ENCODE measurements at regions not wholly inside any gene's neighbourhood (a gene's known extent, or its start where the extent isn't known, plus 50 kb on each side); places are given as distances from the start of the nearest gene placed in this dataset.

DNA sequence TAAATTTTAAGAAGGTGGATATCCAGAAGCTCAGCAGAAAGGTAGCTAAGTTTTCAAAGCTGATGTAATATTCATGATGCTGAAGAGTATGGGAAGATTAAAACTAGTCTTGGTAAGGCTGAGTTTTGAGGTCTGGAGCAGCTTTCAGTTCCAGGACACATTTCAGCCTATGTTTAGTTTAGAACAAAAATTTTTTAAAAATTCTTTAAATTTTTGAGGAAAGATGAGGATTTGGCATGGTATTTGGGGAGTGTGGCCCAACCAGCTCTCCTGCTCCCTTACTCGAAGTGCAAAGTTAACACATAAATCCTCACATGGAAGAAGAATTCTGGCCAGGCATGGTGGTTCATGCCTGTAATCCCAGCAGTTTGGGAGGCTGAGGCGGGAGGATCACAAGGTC, 1039.1 kb downstream of the NAALADL2 start:
- H3K4me3 ChIP-seq (ENCODE audit: low read depth, low read length): no peak overlapping the region
- in situ Hi-C loops (cut with HindIII; ENCODE audit: low sequenced_read_pairs): no loop called here
- TF ChIP-seq CTCF (IDR thresholded peaks at IDR 0.05; ENCODE audit: low read depth, low read length): no peak
- no peak for DNase-seq (ENCODE audit: low read depth, low spot score)

- H3K4me3 ChIP-seq (ENCODE audit: low read depth, low read length): no peak overlapping the region
- TF ChIP-seq CTCF (IDR thresholded peaks at IDR 0.05; ENCODE audit: low read depth, low read length): no peak
- in situ Hi-C loops (cut with HindIII; ENCODE audit: low sequenced_read_pairs): no loop called here
- DNase-seq (ENCODE audit: low read depth, low spot score): no peak
Measured at GRCh38 chr3:175896655-175897054, 1037.5 kb downstream of the NAALADL2 start.

DNA sequence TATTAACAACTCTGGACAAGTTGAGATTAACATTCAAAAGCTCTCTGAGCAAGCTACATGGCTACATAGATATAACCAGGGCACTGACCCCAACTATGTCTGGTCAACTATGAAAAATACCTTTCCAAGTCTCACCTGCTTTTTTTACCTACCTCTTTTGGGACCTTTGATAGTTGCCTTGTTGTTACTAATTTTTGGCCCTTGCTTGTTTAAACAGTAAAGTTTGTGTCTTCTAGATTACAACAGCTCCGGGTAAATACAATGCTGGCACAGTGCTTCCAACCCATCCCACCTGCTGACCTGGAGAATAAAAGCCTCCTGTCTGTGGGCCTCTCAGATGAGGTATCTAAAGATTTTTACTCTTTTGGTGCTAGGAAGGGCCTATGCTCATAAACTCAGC, 1036.6 kb downstream of the NAALADL2 start:
- no peak for DNase-seq (ENCODE audit: low read depth, low spot score)
- TF ChIP-seq CTCF (IDR thresholded peaks at IDR 0.05; ENCODE audit: low read depth, low read length): no peak
- H3K4me3 ChIP-seq (ENCODE audit: low read depth, low read length): no peak overlapping the region
- in situ Hi-C loops (cut with HindIII; ENCODE audit: low sequenced_read_pairs): no loop called here

DNA sequence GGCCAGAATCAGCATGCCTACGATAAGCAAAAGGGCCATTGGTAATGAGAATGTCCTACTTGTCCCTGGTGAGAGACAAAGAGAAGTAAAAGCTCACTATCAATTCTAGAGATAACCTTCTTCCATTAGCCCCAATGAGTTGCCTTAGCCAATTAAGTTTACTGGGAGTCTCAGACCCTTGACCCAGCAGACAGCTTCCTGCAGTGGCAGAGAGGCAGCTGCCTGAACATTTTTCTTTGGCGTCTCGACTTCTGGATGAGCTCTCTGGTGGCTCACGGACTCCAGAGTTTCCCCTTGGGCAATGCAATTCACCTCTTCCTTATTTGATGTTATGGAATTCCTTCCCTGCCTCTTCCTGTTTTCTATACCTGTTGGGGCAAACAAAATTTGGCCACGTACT, 1034.4 kb downstream of the NAALADL2 start:
- in situ Hi-C loops (cut with HindIII; ENCODE audit: low sequenced_read_pairs): no loop called here

DNA sequence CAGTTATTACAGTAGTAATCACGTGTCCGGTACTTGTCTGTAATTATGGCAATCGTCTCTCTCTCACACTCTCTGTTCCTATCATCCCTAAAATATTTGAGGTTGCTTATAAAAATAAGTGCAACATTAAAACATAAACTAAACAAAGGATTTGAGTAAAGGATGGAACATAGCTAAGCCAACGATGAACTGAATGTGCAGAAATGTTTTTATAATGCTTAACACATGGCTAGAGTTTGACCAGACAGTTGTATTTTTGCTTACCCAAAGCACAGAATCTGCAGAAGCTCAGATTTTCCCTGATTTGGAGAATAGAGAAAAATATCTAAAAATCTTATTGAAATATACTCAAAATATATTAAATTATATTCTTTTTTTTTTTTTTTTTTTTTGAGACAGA, 1030.9 kb downstream of the NAALADL2 start:
- in situ Hi-C loops (cut with HindIII; ENCODE audit: low sequenced_read_pairs): no loop called here
- no peak for TF ChIP-seq CTCF (IDR thresholded peaks at IDR 0.05; ENCODE audit: low read depth, low read length)

More for the DNA sequence above, 1034.4 kb downstream of the NAALADL2 start:
- no peak overlapping the region for H3K4me3 ChIP-seq (ENCODE audit: low read depth, low read length)
- no peak for DNase-seq (ENCODE audit: low read depth, low spot score)
- no peak for TF ChIP-seq CTCF (IDR thresholded peaks at IDR 0.05; ENCODE audit: low read depth, low read length)

DNA sequence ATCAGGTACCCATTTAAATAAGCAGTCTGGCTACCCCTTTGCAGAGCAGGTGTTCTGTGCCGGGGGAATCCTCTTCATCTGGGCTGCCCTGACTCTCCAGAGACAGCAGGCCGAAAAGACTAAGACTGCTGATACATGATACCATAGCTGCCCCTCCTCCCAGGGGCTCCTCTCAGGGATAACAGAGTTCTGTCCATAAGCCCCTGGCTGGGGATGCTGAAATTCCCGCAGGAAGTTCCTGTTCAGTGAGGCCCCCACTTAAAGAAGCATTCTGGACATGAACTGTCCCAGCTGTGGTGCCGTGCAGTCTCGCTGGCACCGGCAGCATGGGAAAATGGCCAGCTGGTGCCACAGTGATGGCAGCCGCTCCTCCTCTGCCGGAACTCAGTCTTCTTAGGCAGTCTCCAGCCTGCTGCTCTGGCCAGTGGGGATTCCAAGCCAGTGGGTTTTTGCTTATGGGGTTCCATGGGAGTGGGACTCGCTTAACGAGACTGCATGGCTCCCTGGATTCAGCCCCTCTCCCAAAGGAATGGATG, 1026.2 kb downstream of the NAALADL2 start:
- no peak overlapping the region for H3K4me3 ChIP-seq (ENCODE audit: low read depth, low read length)
- TF ChIP-seq CTCF (IDR thresholded peaks at IDR 0.05; ENCODE audit: low read depth, low read length): no peak
- DNase-seq (ENCODE audit: low read depth, low spot score): no peak
- in situ Hi-C loops (cut with HindIII; ENCODE audit: low sequenced_read_pairs): no loop called here

More for the DNA sequence above, 1030.9 kb downstream of the NAALADL2 start:
- no peak overlapping the region for H3K4me3 ChIP-seq (ENCODE audit: low read depth, low read length)
- DNase-seq (ENCODE audit: low read depth, low spot score): no peak

DNA sequence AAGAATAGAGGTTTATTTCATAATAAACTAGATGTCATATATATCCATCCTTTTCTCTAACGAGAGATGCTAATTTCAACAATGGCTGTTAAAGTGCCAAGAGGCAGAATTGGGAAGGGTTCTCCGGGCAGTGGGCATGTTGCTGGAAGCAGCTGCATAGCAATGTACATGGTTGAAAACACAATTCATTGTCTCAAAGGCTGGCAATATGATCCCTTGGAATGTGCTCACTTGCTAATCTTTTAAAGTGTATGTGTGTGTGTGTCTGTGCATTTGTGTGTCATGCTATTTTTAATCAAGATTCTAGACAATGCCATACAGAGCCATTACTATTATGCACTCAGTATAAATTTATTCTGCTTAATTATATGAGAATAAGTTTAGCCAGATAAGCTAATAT, 1020.3 kb downstream of the NAALADL2 start:
- TF ChIP-seq CTCF (IDR thresholded peaks at IDR 0.05; ENCODE audit: low read depth, low read length): no peak
- in situ Hi-C loops (cut with HindIII; ENCODE audit: low sequenced_read_pairs): no loop called here
- no peak overlapping the region for H3K4me3 ChIP-seq (ENCODE audit: low read depth, low read length)
- DNase-seq (ENCODE audit: low read depth, low spot score): no peak
